NB4 (cell line): ENCODE measurements at regions not wholly inside any gene's neighbourhood (a gene's known extent, or its start where the extent isn't known, plus 50 kb on each side); places are given as distances from the start of the nearest gene placed in this dataset.

Experiments used
- CTCF ChIP-seq: IDR thresholded peaks from one replicate; pipeline ENCODE4 v1.5.1; 2012; ENCODE audit warnings: low read depth, low read length
- POLR2A ChIP-seq: IDR thresholded peaks from 2 replicates; pipeline ENCODE4 v1.6.1; 2011; ENCODE audit warnings: mild to moderate bottlenecking; ENCODE audit not compliant: insufficient read length; ENCODE audit errors: extremely low read depth

GRCh38 chr9:78441396-78441795 lies 144.5 kb downstream of the PSAT1 start:
- TF ChIP-seq CTCF (no peak), POLR2A (no peak)
